NCI-H1417 (cell line): ENCODE measurements at regions not wholly inside any gene's neighbourhood (a gene's known extent, or its start where the extent isn't known, plus 50 kb on each side); places are given as distances from the start of the nearest gene placed in this dataset.
"Not testable (repeated sequence)": the region's sequence is repeated elsewhere in the genome, so short reads cannot be mapped to it uniquely, and the experiment has no call there.

Source experiments
- DNase-seq, 3 experiments: peaks; one replicate each; lab custom pipeline; 2025; lab: John Stamatoyannopoulos, UW

DNA sequence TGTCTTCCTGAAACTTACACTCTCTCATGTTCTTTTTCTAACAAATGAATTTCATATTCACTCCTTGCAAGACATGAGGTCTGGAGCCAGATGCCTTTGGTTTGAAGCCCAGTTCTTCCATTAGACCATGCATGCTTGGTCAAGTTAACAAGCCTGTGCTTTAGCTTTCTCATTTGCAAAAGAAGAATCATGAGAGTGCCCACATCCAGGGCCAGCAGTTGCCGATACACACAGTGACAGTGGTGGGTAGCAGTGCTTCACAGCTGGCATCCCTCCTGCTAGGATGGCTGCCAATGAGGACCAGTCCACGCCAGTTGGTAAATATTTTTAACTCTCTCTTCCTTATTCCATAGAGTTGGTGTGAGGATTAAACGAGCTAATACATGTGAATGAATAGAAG is 163.1 kb downstream of the PHLDA1 start:
- no peak for DNase-seq

DNA sequence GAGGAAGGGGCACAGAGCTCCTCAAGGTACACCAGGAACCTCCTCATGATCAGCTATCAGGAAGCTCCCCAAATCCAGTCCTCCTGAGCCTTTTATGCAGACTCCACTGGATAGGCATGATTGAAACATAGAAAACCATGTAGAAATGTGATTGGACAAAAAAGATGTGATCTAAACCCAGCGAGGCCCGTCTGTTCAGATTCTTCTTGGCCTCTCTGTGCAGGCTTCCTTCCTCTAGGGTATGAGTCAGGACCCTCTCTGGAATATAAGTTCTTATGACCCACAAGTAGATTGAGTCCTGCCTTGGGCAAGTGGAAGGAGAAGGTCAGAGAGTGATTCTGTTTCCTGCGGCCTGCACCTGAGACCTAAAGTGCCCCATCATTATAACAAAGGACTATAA is 166.3 kb downstream of the PHLDA1 start:
- no peak for DNase-seq

DNA sequence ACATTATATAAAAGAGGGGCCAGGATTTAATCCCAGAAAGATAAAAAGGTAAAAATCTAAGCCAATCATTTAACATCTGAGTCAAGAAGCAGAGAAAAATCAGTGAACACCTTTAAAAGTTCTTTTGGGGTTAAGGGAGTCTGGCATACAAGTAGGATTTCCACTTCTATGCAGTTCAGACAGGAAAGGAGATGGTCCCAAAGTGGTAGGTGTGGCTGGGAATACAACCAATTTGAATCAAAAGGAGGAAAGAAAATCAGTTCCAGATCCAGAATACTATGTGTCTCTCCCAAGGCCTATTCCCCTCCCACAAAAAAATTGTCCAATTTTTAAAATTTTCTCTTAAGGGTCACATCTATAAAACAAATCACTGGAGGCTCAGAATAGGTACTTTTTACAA is 167.4 kb downstream of the PHLDA1 start:
- DNase-seq: no peak

DNA sequence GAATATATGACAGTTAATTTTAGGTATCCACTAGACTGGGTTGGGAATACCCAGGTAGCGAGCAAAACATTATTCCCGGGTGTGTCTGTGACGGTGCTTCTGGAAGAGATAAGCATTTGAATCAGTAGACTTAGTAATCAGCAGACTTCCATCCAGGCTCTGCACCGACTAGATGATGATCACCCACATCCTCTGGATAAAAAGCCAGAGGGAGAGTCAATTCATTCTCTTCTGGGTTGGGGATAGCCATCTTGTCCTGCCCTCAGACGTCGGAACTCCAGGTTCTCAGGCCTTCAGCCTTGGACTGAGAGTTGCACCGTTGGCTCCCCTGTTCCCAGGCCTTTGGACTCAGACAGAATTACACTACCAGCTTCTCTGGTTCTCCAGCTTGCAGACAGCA is 168.0 kb downstream of the PHLDA1 start:
- DNase-seq: peak in 1 of 3 experiments; percentile 57

DNA sequence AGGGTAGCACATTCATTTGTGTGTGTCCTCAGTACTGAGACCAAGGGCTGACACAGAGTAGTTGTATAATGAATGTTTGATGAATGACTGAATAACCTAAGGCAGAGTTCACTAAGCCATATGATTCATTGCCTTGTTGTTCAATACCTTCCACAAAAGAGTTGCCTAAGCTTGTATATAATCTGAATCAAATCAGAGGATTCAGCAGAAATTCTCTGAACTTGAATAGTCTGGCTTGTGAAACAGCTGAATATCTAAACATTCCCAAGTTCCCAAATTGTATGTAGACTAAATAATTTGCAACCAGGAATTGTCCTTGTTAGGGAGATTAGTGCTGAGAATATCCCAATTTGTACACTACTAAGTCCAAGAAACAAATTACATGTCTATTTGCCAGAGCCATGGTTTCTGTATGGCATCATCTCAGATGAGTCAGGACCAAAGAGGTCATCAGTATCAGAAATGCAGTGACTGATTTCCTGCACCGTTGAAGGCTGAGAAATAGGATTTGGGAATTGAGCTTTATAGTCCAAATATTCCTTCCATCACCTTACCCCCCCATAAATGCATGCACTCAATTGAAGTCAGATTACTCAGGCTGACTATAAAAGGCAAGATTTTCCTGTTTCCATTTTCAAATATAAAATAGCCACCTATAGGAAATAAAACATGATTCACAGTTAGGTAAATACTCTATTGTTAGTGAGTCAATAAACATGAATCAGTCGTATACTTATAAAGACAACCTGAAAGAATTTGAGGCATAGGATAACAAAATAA is 168.7 kb downstream of the PHLDA1 start:
- DNase-seq: peak in 2 of 3 experiments; percentile 8 to 57

DNA sequence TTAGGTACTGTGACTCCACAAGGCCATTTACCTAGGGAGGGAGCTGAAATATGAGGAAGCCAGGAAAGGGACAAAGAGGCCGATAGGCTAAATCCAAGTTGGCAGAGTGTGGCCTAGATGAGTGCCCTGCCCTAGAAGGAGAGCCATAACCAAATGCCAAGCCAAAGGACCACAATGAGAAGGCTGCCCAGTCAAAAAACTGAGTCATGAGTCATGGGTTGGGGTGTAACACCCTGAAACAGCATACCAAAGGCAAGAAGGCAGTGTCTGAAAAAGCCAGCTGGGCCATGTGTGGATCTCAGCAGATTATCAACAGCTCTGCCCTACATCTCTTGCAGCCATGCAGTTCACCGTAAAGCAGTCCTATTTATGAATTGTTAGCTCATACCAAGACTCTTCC is 171.7 kb downstream of the PHLDA1 start:
- no peak for DNase-seq

DNA sequence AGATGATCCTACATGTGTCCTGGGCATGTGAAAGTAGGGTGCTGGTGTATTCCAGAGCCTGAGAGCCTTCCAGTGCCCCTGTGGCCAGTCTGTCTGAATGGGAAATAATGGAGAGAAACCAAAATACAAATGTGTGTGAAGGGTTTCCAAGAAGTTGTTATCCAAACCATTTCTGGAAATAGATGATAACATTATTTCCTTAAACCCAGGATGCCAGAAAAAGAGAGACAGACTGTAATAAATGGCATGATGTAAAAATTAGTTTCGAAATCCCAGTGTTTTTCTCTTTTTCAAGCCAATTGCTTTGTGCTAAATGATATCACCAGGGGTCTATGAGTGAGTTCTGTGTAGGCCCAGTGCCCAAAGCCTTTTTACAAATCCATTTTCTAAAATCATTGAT is 175.3 kb downstream of the PHLDA1 start:
- DNase-seq: no peak

DNA sequence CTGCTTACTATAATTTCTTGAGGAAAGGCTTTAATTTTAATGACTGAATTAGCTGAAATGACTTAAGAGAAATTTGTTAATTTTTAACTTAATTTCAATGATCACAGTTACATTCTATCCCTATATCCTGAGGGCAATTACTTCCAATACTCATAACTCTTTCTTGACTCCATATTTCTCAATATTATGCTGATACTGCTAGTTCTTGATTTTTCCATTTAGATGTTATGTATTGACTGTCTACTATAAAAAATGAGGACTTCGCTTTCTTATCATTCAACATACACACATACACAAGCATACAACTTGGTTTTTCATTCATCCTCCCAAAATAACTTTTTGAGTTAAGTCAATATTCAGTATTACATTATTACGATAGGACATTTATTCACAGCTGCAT is 176.2 kb downstream of the PHLDA1 start:
- no peak for DNase-seq

DNA sequence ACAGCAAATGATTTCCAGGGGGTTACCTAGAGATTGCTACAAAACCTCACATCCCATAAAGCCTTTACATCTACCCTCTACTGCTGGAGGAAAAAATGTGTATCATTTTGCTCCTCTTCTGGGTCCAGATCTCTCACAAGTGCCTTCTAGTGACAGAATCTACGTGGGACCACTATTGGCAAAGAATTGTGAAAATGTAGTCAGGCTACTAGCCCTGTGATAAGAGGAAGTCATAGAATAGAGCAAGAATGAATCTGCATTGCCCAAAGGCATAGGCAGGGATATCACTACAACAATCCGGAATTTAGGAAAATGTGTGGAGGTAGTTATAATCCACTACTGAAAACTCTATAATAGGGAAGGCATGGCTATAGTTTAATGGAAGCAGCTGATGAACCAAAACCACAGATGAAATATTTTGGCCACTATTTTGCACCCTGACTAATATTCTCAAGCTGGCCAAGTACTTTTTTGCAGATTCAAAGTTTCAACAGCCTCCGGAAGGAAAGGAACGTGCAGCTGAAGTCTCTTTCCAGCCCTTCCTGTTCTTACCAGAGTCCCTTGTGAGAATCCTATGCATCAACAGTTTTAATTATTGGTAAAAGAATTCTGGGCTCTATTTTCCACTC is 176.8 kb downstream of the PHLDA1 start:
- no peak for DNase-seq

DNA sequence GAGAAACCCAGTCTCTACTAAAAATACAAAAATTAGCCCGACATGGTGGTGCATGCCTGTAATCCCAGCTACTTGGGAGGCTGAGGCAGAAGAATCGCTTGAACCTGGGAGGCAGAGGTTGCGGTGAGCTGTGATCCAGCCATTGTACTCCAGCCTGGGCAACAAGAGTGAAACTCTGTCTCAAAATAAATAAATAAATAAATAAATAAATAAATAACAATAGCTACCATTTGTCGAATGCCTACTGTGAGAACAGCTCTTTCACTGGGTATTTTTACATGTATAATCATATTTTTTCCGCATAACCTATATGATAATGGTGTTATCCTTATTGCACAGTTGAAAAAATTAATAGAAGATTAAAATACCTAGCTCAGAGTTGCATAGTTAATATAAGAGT is 177.4 kb downstream of the PHLDA1 start:
- not testable (repeated sequence) for DNase-seq

DNA sequence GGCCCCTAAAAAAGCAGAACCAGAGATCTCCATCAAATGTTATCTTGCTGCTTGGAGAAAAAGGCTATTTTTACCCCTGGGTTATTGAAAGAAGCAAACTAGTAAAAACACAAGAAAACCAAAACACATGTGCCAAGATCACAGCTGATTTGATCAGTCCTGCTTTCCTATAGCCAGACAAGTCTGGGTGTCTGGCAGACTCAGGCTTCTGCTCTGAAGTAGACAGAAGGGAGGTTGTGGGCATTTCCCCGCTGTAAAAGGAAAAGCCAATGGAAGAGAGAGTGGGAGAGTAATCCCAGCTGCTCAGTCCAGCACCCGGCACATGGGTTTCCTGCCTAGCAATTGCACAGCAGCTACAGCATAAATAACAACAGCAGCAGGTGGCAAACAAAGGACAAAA is 177.9 kb downstream of the PHLDA1 start:
- DNase-seq: peak in 2 of 3 experiments; percentile 6 to 25

DNA sequence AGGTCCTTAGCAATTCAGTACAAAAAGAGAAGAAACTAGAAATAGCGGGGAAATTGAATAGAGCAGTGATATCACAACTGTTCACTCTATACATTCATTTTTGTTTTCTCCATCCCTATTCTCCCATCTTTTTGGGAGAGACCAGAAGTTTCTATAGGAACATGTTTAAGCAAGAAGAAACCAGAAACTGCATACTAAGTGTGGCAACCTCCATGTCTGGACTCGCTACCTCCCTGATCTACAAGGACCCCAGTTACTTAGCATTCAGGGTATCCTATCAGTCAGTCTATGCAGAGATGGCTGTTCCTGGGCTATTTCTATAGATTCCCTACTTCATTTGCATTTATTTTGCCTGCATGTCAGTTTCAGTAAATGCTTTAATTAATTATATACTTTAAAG is 178.6 kb downstream of the PHLDA1 start:
- no peak for DNase-seq

DNA sequence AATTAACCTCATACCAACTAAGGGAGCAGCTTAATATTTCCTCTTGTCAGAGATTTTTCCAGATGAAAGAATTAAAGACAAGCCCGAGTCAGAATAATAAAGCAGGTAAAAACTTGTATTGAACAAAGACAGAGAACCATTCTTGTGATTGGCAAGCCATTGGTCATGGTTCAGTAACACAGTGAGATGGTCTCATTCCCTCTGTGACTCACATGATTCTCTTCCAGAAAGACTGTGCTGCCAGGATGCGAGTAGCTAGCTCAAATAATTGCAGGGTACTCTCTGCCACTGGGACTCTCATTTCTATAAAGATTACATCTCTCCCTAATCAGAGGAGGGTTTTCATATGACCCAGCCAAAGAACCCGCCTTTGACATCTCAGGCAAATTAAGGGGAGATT is 179.4 kb downstream of the PHLDA1 start:
- peak; percentile 5 to 57 (median 26) for DNase-seq

DNA sequence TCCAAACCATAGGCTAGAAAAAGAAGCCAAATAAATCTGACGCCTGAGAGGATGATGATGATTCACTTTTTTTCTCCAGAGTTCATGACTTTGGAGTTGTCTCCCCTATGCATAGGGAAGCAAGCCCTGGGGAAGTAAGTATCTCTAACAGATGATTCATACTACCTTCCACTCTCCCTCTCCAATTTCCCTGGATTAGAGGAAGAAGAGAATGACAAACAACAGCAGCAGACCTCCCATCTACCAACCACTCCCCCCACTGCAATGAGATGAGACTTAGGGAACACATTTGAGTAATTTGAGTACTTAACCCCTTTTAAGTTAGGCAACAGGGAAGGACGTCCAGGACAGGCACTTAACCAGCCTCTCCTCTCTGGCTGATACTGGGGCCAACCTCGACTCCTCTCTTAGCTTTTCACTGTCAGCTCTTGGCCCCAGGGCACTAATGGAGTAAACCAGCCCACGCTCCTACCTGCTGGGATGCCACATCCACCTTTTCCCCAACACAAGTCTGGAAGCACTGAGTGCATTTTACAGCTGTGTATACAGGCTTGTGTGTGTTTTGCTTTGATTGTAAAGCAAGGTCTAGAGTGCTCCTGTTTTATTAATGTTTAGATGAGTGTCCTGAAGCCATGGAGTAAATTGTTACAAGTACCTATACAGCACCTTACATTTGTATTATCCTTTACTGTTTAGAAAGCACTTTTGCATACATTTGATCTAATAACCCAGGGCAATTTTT is 180.7 kb downstream of the PHLDA1 start:
- DNase-seq: peak in 2 of 3 experiments; percentile 59 to 83

DNA sequence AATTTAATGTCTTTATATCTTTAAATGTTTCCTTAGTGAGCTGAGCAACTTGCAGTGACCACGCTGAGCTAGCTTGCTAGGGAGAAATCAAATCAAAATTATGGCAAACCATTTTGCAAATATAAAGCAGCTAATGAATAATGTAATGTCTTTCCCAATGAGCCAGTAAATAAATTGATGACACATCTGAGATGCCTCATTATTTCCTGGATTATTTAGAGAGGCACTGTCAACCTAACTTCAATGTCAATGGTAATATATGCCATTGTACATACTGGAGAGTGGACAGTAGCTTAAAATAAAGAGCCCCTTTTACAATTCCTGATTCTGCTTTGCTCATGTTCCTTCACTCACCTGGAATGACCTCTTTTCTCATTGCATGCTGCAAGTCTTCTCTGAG is 182.6 kb downstream of the PHLDA1 start:
- DNase-seq: no peak

DNA sequence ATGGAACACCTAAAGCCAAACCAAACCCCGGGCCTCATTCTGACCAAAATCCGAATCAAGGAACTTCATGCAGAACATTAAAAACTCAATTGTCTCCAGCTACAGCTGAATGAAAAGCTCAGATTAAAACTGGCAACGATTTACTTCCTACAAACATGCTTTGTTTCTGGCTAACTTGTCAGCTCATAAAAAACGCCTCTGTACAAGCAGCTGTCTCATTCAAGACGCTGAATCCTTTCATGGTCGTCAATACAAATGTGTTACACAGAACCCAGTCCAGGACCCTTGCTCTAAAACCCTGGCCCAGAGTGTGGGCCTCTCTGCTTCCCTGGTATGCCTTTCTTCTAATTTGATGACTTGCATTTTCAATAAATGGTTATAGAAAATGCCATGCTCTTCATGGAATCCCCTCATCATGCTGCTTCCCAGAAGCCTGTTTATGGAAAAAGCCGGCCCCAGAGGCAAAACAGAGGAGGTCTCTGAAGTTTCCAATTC is 183.1 kb downstream of the PHLDA1 start:
- no peak for DNase-seq

DNA sequence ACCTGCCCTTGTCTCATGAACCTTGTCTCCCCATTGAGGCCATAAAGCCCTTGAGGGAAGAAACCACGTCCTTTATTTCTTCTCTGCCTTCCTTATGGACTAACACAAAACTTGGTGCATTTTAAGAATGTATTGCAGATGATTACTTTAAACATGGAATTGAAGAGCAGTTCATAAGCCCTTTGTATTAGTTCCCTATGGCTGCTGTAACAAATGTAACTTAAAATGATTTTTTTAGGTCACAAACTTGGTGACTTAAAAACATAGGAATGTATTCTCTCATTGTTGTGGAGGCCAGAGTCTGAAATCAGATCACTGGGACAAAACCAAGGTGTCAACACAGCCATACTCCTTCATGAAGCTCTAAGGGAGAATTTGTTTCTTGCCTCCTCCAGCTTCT is 185.5 kb downstream of the PHLDA1 start:
- no peak for DNase-seq

DNA sequence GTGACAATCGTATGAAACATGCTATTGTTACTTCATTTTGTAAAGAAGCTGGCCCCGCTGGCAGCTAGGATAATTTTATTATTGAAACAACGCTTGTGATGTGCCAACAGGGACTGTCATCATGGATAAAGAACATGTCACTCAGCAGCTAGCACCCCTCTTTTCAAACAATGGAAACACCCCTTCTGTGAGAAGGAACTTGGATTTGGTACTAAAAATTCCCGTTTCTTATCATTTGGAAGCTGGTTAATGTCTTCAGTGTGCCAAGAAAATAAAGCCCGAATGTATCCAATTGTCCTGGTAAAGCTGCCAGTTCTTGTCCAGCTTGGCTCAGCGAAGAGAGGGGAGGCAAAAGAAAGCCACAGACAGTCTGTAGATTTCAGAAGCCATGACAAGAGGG is 186.6 kb downstream of the PHLDA1 start:
- no peak for DNase-seq

DNA sequence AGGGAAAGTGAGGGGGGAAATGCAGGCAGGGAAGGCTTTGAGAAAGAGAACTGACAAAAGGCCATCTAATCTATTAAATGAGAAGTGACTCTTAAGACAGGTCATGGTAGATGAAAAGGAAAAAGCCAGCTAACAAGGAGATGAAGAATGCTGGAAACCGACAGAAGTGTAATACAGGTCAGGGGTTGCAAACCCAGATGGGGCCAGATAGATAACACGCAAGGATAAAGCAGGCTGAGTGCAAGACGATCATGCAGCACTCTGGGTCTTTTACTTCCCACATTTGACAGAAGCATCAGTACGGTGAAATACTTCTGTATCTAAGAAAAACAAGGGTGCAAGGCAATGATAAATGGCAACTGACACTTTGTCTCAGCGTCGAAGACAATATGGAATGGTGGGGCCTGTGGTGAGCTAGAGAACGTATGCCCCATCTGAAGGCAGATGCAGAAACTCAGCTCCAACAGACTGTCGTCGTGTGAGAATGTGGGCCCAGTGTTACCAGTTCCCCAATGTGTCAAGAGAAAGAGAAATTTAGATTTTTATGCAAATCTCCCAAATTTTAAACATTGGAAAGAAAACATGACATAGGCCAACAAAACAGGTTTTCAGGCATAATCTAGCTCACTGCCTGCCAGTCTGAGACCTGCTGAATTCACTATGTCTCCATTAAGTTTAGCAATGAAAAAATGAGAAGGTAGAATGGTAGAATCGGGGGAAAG is 187.4 kb downstream of the PHLDA1 start:
- DNase-seq: no peak

DNA sequence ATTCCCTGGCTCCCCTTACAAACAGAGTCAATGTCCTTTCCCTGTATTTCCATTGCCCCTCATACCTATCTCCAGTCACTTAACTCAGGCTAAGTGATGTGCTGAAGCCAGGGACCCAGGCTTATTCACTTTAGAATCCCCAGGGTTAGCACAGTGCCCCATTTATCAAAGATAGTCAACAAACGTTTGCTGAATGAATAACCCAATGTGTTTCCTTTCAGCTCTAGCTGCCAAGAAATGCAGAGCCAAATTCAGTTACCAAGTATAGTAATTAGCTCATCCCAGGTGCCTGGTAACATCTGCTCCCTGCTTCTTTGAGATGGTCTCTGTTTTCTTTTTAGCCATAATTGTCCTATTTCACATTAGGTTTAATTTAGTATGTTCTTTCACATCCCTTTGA is 189.5 kb downstream of the PHLDA1 start:
- DNase-seq: no peak

DNA sequence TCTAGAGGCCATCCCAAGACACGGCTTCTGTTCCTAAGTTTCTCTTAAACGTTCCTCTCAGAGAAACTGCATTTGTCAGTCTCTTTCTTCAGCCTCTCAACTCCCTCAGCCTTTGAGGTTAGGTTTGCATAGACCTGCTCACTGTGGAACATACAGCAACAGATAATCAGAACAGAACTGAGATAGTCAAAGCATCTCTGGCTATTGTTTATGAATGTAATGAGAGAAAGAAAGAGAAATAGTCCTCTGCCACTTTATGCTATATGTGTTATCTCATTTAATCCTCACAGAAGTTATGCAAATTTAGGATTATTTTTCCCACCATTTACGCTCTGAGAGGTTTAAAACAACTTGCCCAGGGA is 190.6 kb downstream of the PHLDA1 start:
- DNase-seq: no peak

DNA sequence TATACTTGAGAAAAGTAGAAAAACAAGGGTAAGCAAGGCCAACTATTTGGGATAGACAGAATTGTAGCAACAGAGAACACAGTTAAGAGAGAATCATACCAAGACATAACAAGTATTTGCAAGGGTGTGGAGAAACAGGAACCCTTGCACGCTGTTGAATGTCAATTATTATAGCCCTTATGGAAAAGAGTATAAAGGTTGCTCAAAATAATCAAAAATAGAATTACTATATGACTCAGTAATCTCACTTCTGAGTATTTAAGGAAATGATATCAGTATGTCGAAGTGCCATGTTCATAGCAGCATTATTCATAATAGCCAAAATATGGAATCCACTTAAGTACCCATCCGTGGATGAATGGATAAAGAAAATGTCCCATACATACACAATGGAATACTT is 193.3 kb downstream of the PHLDA1 start:
- no peak for DNase-seq
